Neural crest cell (in vitro differentiated cells): ENCODE measurements at regions not wholly inside any gene's neighbourhood (a gene's known extent, or its start where the extent isn't known, plus 50 kb on each side); places are given as distances from the start of the nearest gene placed in this dataset.

Experiments used
- DNase-seq: peaks from one replicate; pipeline ENCODE4 v3.0.0; 2021; ENCODE audit warnings: low read depth, mixed read lengths, low spot score
- H3K27ac Mint-ChIP-seq: one replicate; pipeline ENCODE4 v1.8.0; 2021; ENCODE audit warnings: mild to moderate bottlenecking, mixed read lengths; ENCODE audit not compliant: unreplicated experiment
- H3K27me3 Mint-ChIP-seq: 2 replicates; pipeline ENCODE4 v1.8.0; 2021; ENCODE audit warnings: low read depth, mild to moderate bottlenecking, mixed read lengths
- H3K36me3 Mint-ChIP-seq: 2 replicates; pipeline ENCODE4 v1.8.0; 2021; ENCODE audit warnings: low read depth, mild to moderate bottlenecking, mixed read lengths
- H3K4me1 Mint-ChIP-seq: 2 replicates; pipeline ENCODE4 v1.8.0; 2021; ENCODE audit warnings: mixed read lengths
- H3K4me3 Mint-ChIP-seq: one replicate; pipeline ENCODE4 v1.8.0; 2021; ENCODE audit warnings: mild to moderate bottlenecking, mixed read lengths
- H3K9me3 Mint-ChIP-seq: 2 replicates; pipeline ENCODE4 v1.8.0; 2021; ENCODE audit warnings: mixed read lengths
- CTCF ChIP-seq: fragments of 200-600 bp; sonication (generic); conservative IDR thresholded peaks from 2 replicates; pipeline ENCODE4 v1.5.0; 2021; ENCODE audit warnings: antibody characterized with exemption, mild to moderate bottlenecking

GRCh38 chr7:49127359-49127913 is 203.1 kb downstream of the CDC14C start:
- no peak overlapping the region for H3K27ac Mint-ChIP-seq
- H3K36me3 Mint-ChIP-seq, result no peaks in the 10 kb centered on the region
- peaks cover 2% of the 10 kb centered on the region for H3K9me3 Mint-ChIP-seq
- no peak for TF ChIP-seq CTCF
- H3K27me3 Mint-ChIP-seq, result no peaks in the 10 kb centered on the region
- no peak for DNase-seq
- H3K4me1 Mint-ChIP-seq, result peaks cover 4% of the 10 kb centered on the region
- H3K4me3 Mint-ChIP-seq, result no peak overlapping the region

- H3K36me3 Mint-ChIP-seq, result peaks cover 2% of the 10 kb centered on the region
- H3K9me3 Mint-ChIP-seq, result no peaks in the 10 kb centered on the region
- no peak for DNase-seq
- H3K4me1 Mint-ChIP-seq, result no peaks in the 10 kb centered on the region
- no peak for TF ChIP-seq CTCF
- H3K27me3 Mint-ChIP-seq, result no peaks in the 10 kb centered on the region
- H3K27ac Mint-ChIP-seq, result no peak overlapping the region
- H3K4me3 Mint-ChIP-seq, result no peak overlapping the region
These were observed 213.6 kb downstream of the CDC14C start for GRCh38 chr7:49137978-49138377.

DNA sequence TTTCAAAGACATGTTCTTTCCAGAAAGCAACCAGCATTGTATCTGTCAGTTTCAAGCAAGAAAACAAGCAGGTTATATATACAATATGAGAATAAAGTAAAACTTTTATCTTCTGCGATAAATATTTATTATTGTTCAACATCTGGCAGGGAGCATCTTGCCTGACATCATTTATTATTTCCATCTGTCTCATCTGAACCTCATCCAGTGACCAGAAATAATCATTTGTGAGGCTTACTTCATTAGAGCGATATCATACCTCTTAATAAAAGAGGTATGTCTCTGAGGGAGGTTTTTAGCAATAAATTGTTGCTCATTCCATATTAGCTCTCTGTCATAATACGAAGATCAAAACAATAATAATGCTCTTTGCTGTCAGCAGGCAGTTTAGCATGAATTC is 226.1 kb downstream of the CDC14C start:
- H3K27me3 Mint-ChIP-seq, result no peaks in the 10 kb centered on the region
- no peak for TF ChIP-seq CTCF
- H3K27ac Mint-ChIP-seq, result no peak overlapping the region
- no peak for DNase-seq
- H3K36me3 Mint-ChIP-seq, result no peaks in the 10 kb centered on the region
- H3K4me1 Mint-ChIP-seq, result no peaks in the 10 kb centered on the region
- peaks cover 9% of the 10 kb centered on the region for H3K9me3 Mint-ChIP-seq
- no peak overlapping the region for H3K4me3 Mint-ChIP-seq

DNA sequence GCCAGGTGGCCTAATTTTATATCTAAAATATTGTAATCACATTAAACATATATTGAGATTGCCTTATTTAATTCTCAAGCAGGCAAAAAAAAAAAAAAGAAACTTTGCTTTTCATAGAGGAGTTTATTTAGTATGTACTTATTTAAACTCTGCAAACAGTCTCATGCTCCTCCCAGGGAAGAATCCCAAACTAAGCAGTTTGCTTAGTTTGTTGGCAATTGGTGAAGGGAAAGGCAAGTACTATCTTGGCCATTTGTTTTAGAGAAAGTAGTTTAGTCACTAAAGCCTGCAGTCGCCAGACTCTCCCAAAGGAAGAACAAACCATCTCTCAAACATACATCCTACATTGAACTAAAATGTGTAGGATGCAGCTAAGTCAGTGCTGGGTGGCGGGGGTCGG is 226.8 kb downstream of the CDC14C start:
- no peak overlapping the region for H3K27ac Mint-ChIP-seq
- TF ChIP-seq CTCF, result no peak
- H3K4me3 Mint-ChIP-seq, result no peak overlapping the region
- H3K27me3 Mint-ChIP-seq, result no peaks in the 10 kb centered on the region
- no peaks in the 10 kb centered on the region for H3K36me3 Mint-ChIP-seq
- peaks cover 8% of the 10 kb centered on the region for H3K9me3 Mint-ChIP-seq
- no peak for DNase-seq
- no peaks in the 10 kb centered on the region for H3K4me1 Mint-ChIP-seq

GRCh38 chr7:49158321-49158720 is 234.0 kb downstream of the CDC14C start:
- H3K27me3 Mint-ChIP-seq, result no peaks in the 10 kb centered on the region
- H3K4me1 Mint-ChIP-seq, result no peaks in the 10 kb centered on the region
- TF ChIP-seq CTCF, result no peak
- DNase-seq, result no peak
- H3K9me3 Mint-ChIP-seq, result peaks cover 3% of the 10 kb centered on the region
- peaks cover 2% of the 10 kb centered on the region for H3K36me3 Mint-ChIP-seq
- no peak overlapping the region for H3K4me3 Mint-ChIP-seq
- H3K27ac Mint-ChIP-seq, result no peak overlapping the region

GRCh38 chr7:49159536-49159935 is 235.2 kb downstream of the CDC14C start:
- Mint-ChIP-seq H3K36me3 (peaks cover 2% of the 10 kb centered on the region), H3K4me3 (no peak overlapping the region), H3K27ac (no peak overlapping the region), H3K4me1 (no peaks in the 10 kb centered on the region), H3K27me3 (no peaks in the 10 kb centered on the region), H3K9me3 (peaks cover 3% of the 10 kb centered on the region)
- TF ChIP-seq CTCF, result no peak
- no peak for DNase-seq
